MM.1S (cell line): ENCODE measurements at regions not wholly inside any gene's neighbourhood (a gene's known extent, or its start where the extent isn't known, plus 50 kb on each side); places are given as distances from the start of the nearest gene placed in this dataset.

Experiments
- DNase-seq: peaks from one replicate; pipeline ENCODE4 v3.0.0-alpha.2; 2015
- H2AFZ ChIP-seq: fragments of 300-600 bp; sonication (generic); 2 replicates; pipeline ENCODE4 v1.6.0; 2016; ENCODE audit warnings: antibody characterized with exemption, low read length
- H3F3A ChIP-seq: fragments of 300-600 bp; sonication (generic); 2 replicates; pipeline ENCODE4 v1.6.1; 2016; ENCODE audit warnings: mild to moderate bottlenecking, antibody characterized with exemption, low read length, moderate library complexity, mixed read lengths; ENCODE audit not compliant: insufficient read depth
- H3K27ac ChIP-seq: fragments of 300-600 bp; sonication (generic); 2 replicates; pipeline ENCODE4 v1.5.1; 2016; ENCODE audit warnings: mild to moderate bottlenecking, low read length
- H3K27me3 ChIP-seq: fragments of 300-600 bp; sonication (generic); replicated peaks from 2 replicates; pipeline ENCODE4 v1.6.0; 2016; ENCODE audit warnings: low read length; ENCODE audit not compliant: insufficient read depth
- H3K36me3 ChIP-seq: fragments of 300-600 bp; sonication (generic); replicated peaks from 2 replicates; pipeline ENCODE4 v1.6.1; 2016; ENCODE audit warnings: mild to moderate bottlenecking, low read length, mixed read lengths; ENCODE audit not compliant: insufficient read depth
- H3K4me1 ChIP-seq: fragments of 300-600 bp; sonication (generic); 2 replicates; pipeline ENCODE4 v1.6.1; 2016; ENCODE audit warnings: low read length, mixed read lengths
- H3K4me2 ChIP-seq: fragments of 300-600 bp; sonication (generic); 2 replicates; pipeline ENCODE4 v1.6.0; 2016; ENCODE audit warnings: low read depth, low read length
- H3K4me3 ChIP-seq: fragments of 300-600 bp; sonication (generic); 2 replicates; pipeline ENCODE4 v1.5.1; 2016; ENCODE audit warnings: low read length, mixed read lengths
- H3K79me2 ChIP-seq: fragments of 300-600 bp; sonication (generic); 2 replicates; pipeline ENCODE4 v1.6.1; 2016; ENCODE audit warnings: mixed run types, low read length, mixed read lengths
- H3K9ac ChIP-seq: fragments of 300-600 bp; sonication (generic); 2 replicates; pipeline ENCODE4 v1.6.1; 2016; ENCODE audit warnings: low read length, mixed read lengths
- H3K9me2 ChIP-seq: fragments of 300-600 bp; sonication (generic); replicated peaks from 2 replicates; pipeline ENCODE4 v1.6.1; 2016; ENCODE audit warnings: mild to moderate bottlenecking, low read length, mixed read lengths; ENCODE audit not compliant: insufficient read depth
- H3K9me3 ChIP-seq: fragments of 300-600 bp; sonication (generic); replicated peaks from 2 replicates; pipeline ENCODE4 v1.6.1; 2016; ENCODE audit warnings: mild to moderate bottlenecking, low read length, mixed read lengths; ENCODE audit not compliant: insufficient read depth
- H4K20me1 ChIP-seq: fragments of 300-600 bp; sonication (generic); 2 replicates; pipeline ENCODE4 v1.6.1; 2016; ENCODE audit warnings: mild to moderate bottlenecking, low read length, moderate library complexity, mixed read lengths; ENCODE audit not compliant: insufficient read depth
- CTCF ChIP-seq: fragments of 300-600 bp; sonication (generic); IDR thresholded peaks from 2 replicates; pipeline ENCODE4 v1.5.1; 2016; ENCODE audit warnings: antibody characterized with exemption, low read length, mixed read lengths
- EZH2 ChIP-seq: fragments of 300-600 bp; sonication (generic); optimal IDR thresholded peaks from 2 replicates; pipeline ENCODE3; 2017; ENCODE audit warnings: low read depth, mild to moderate bottlenecking, antibody characterized with exemption, low read length, mixed read lengths
- EZH2phosphoT487 ChIP-seq: fragments of 300-600 bp; sonication (generic); IDR thresholded peaks from 2 replicates; pipeline ENCODE4 v1.6.1; 2018; ENCODE audit warnings: antibody characterized with exemption, low read length

GRCh38 chr6:12509060-12509459 lies 207.5 kb upstream of the PHACTR1 start:
- TF ChIP-seq EZH2phosphoT487 (no peak), CTCF (no peak), EZH2 (no peak)
- Histone ChIP-seq H3K27me3 (no peaks in the 10 kb centered on the region), H3K4me1 (no peaks in the 10 kb centered on the region), H3K79me2 (no peaks in the 10 kb centered on the region), H3K27ac (no peak overlapping the region), H3K9ac (no peak overlapping the region), H3K4me2 (no peak overlapping the region), H3K4me3 (no peak overlapping the region), H3K9me2 (no peaks in the 10 kb centered on the region), H3K9me3 (no peaks in the 10 kb centered on the region), H3K36me3 (no peaks in the 10 kb centered on the region), H2AFZ (no peak overlapping the region), H3F3A (no peaks in the 10 kb centered on the region), H4K20me1 (no peaks in the 10 kb centered on the region)
- no peak for DNase-seq

DNA sequence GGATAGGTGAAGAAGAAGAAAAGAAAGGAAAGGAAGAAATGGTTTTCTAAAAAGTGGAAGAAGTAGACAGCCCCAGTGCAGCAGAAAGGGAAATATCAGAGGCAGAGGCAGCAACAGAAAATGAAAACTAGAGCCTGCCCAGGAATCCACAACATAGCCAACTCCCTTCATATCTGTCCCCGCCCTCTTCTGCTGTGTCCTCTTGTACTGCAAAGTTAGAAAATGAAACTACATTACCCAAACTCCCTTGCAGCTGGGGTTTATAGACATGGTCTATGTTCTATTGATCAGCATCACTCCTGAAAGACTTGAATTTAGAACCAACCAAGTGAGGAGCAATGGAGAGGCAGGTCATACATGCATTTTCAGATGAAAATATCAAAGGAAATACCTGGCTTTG lies 200.5 kb upstream of the PHACTR1 start:
- no peak overlapping the region for H3K4me3 ChIP-seq
- no peaks in the 10 kb centered on the region for H3K36me3 ChIP-seq
- no peaks in the 10 kb centered on the region for H3K27me3 ChIP-seq
- peaks cover 8% of the 10 kb centered on the region for H3K4me1 ChIP-seq
- H3K79me2 ChIP-seq = no peaks in the 10 kb centered on the region
- no peaks in the 10 kb centered on the region for H3K9me3 ChIP-seq
- no peak overlapping the region for H3K9ac ChIP-seq
- no peak for TF ChIP-seq CTCF
- H4K20me1 ChIP-seq = no peaks in the 10 kb centered on the region
- peak overlapping the region; percentile 54 for H3K4me2 ChIP-seq
- H3F3A ChIP-seq = no peaks in the 10 kb centered on the region
- H2AFZ ChIP-seq = peak overlapping the region; percentile 74; the same call in 1 of the 2 replicates
- no peaks in the 10 kb centered on the region for H3K9me2 ChIP-seq
- H3K27ac ChIP-seq = no peak overlapping the region; the same call in 1 of the 2 replicates
- peak; percentile 49 for DNase-seq

DNA sequence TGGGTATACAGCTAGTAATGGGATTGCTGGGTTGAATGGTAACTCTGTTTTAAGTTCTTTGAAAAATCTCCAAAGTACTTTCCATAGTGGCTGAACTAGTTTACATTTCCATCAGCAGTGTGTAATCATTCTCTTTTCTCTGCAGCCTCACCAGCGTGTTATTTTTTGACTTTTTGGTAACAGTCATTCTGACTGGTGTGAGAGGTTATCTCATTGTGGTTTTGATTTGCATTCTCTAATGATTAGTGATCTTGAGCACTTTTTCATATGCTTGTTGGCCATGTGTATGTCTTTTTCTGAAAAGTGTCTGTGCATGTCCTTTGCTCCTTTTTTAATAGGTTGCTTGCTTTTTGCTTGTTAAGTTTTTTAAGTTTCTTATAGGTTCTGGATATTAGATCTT lies 194.2 kb upstream of the PHACTR1 start:
- Histone ChIP-seq H3K4me1 (no peaks in the 10 kb centered on the region), H3F3A (no peaks in the 10 kb centered on the region), H4K20me1 (no peaks in the 10 kb centered on the region), H3K4me3 (no peak overlapping the region), H3K9ac (no peak overlapping the region), H3K79me2 (no peaks in the 10 kb centered on the region), H2AFZ (no peak overlapping the region), H3K4me2 (no peak overlapping the region), H3K27me3 (no peaks in the 10 kb centered on the region), H3K36me3 (no peaks in the 10 kb centered on the region), H3K9me2 (no peaks in the 10 kb centered on the region), H3K27ac (no peak overlapping the region), H3K9me3 (no peaks in the 10 kb centered on the region)
- TF ChIP-seq EZH2 (no peak), CTCF (no peak), EZH2phosphoT487 (no peak)
- DNase-seq = no peak
